ENCODE measurements at regions not wholly inside any gene's neighbourhood (a gene's known extent, or its start where the extent isn't known, plus 50 kb on each side); places are given as distances from the start of the nearest gene placed in this dataset.
A peak's percentile ranks its signal among the peaks of the same experiment; 100 is the strongest.

DNA sequence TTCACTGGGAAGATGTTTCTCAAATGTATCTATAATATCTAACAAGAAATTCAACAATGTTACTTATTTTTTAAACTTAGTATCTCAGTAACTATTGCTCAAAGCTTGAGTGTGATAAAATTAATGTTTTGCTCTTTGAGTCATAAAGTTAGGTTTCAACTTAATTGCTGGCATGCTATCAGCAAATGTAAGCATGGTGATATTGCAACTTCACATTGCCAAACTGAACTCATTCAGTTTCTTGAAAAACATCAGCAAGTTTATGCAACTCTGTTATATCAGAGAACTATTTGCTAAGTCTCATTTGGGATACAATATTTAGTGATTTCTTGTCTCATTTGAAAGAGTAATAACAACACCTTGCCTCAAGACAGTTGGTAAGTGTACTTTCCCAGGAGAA, 91.2 kb upstream of the KLF3 start:
- ATAC-seq (ENCODE audit: low FRiP score): peak; percentile 70
- TF ChIP-seq CTCF (IDR thresholded peaks at IDR 0.05): no peak
- no peak for DNase-seq (ENCODE audit: low spot score)

DNA sequence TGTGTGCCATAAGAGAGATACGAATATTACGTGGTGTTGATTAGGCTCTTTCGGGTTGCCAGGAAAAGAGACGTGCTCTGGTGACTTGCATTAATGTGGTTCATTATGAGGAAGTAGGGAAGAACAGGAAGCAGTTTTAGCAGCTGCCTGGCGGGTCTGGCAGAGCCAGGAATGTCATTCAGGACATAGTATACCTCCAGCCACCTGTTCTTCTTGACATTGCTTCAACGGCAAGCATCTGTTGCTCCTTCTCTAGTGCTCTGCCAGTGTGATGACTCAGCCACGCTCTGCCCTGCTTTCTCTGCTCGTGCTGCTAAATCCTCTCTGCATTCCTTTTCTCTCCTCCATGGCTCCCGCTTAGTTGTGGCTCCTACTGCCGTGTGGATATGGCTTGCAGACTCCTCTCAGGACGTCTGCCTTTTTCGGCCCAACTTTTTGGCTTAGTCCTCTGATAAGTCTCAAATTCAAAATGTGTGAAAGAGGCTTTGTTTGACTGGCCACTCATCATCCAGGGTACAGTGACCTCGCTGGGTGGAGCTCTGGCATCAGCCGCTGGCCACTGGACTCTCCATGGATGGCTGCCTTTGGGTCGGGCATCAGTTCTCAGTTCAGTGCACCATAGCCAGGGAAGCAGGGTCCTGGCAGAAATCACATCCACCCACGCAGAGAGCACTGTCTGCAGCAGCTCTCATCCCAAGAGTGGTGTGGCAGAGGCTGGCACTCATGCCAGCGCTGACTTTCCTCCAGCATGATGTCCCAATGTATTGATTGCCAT, 89.3 kb upstream of the KLF3 start:
- ATAC-seq (ENCODE audit: low FRiP score) (no peak), DNase-seq (ENCODE audit: low spot score) (no peak)
- TF ChIP-seq CTCF (IDR thresholded peaks at IDR 0.05): no peak

GRCh38 chr4:38576767-38577166, 87.2 kb upstream of the KLF3 start:
- no peak for ATAC-seq (ENCODE audit: low FRiP score)
- no peak for TF ChIP-seq CTCF (IDR thresholded peaks at IDR 0.05)
- DNase-seq (ENCODE audit: low spot score): no peak

GRCh38 chr4:38577462-38577861, 86.5 kb upstream of the KLF3 start:
- ATAC-seq (ENCODE audit: low FRiP score): no peak
- DNase-seq (ENCODE audit: low spot score): no peak
- TF ChIP-seq CTCF (IDR thresholded peaks at IDR 0.05): no peak

- no peak for DNase-seq (ENCODE audit: low spot score)
- no peak for ATAC-seq (ENCODE audit: low FRiP score)
- no peak for TF ChIP-seq CTCF (IDR thresholded peaks at IDR 0.05)
Measured at GRCh38 chr4:38581426-38582106, 82.4 kb upstream of the KLF3 start.

DNA sequence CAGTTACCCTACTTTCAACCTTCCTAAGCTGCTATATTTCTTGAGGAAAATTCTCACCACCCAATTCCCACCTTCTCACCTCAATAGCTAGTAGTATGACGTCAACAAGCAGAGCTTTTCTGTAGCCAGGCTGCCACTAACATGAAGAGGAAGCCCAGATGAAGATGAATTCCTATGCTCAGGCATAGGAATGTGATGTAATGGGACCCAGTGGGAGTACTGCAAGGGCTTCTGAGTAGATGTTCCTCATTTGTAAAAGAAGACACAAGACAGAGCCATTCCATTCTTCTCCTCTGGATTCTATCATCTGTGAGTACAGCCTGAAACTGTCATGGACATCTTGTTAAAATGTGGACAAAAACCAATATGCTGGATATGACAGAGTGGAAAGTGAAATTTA, 81.6 kb upstream of the KLF3 start:
- ATAC-seq (ENCODE audit: low FRiP score) (no peak), DNase-seq (ENCODE audit: low spot score) (no peak)
- no peak for TF ChIP-seq CTCF (IDR thresholded peaks at IDR 0.05)
